Neural progenitor cell (in vitro differentiated cells): ENCODE measurements at regions not wholly inside any gene's neighbourhood (a gene's known extent, or its start where the extent isn't known, plus 50 kb on each side); places are given as distances from the start of the nearest gene placed in this dataset.

Experiments
- DNase-seq: peaks from one replicate; pipeline ENCODE4 v3.0.0-alpha.2; 2016; ENCODE audit warnings: low spot score
- H2AFZ ChIP-seq: fragments of 200-600 bp; sonication (generic); replicated peaks from 2 replicates; pipeline ENCODE4 v1.6.1; 2016; ENCODE audit warnings: antibody characterized with exemption
- H3F3A ChIP-seq: fragments of 200-600 bp; sonication (generic); 2 replicates; pipeline ENCODE4 v1.6.1; 2016; ENCODE audit warnings: antibody characterized with exemption, low read depth
- H3K27ac ChIP-seq: fragments of 200-600 bp; sonication (generic); 2 replicates; pipeline ENCODE4 v1.5.1; 2016; ENCODE audit warnings: mild to moderate bottlenecking
- H3K27me3 ChIP-seq: fragments of 200-600 bp; sonication (generic); 2 replicates; pipeline ENCODE4 v1.6.1; 2016; ENCODE audit warnings: mild to moderate bottlenecking, moderate library complexity
- H3K36me3 ChIP-seq: fragments of 200-600 bp; sonication (generic); 2 replicates; pipeline ENCODE4 v1.5.1; 2016
- H3K4me1 ChIP-seq: fragments of 200-600 bp; sonication (generic); 2 replicates; pipeline ENCODE4 v1.6.1; 2016; ENCODE audit warnings: mixed run types
- H3K4me2 ChIP-seq: fragments of 200-600 bp; sonication (generic); 2 replicates; pipeline ENCODE4 v1.6.1; 2016
- H3K4me3 ChIP-seq: fragments of 200-600 bp; sonication (generic); 2 replicates; pipeline ENCODE4 v1.5.1; 2016
- H3K79me2 ChIP-seq: fragments of 200-600 bp; sonication (generic); 2 replicates; pipeline ENCODE4 v1.6.1; 2016; ENCODE audit warnings: low read depth
- H3K9ac ChIP-seq: fragments of 200-600 bp; sonication (generic); 2 replicates; pipeline ENCODE4 v1.6.1; 2016
- H3K9me3 ChIP-seq: fragments of 200-600 bp; sonication (generic); 2 replicates; pipeline ENCODE4 v1.5.1; 2016; ENCODE audit warnings: low read depth
- H4K20me1 ChIP-seq: fragments of 200-600 bp; sonication (generic); 2 replicates; pipeline ENCODE4 v1.6.1; 2016; ENCODE audit warnings: low read depth
- H3K27ac Mint-ChIP-seq: 3 replicates; pipeline ENCODE4 v1.8.0; 2021; ENCODE audit warnings: mixed read lengths
- H3K27me3 Mint-ChIP-seq: 2 replicates; pipeline ENCODE4 v1.8.0; 2022; ENCODE audit warnings: low read depth, mild to moderate bottlenecking, inconsistent platforms, moderate library complexity, mixed read lengths; ENCODE audit not compliant: insufficient read depth
- H3K36me3 Mint-ChIP-seq: 3 replicates; pipeline ENCODE4 v1.8.0; 2021; ENCODE audit warnings: mixed read lengths
- H3K4me1 Mint-ChIP-seq: 3 replicates; pipeline ENCODE4 v1.8.0; 2021; ENCODE audit warnings: mixed read lengths
- H3K4me3 Mint-ChIP-seq: 3 replicates; pipeline ENCODE4 v1.8.0; 2021; ENCODE audit warnings: mild to moderate bottlenecking, moderate library complexity, mixed read lengths
- H3K9me3 Mint-ChIP-seq: 3 replicates; pipeline ENCODE4 v1.8.0; 2020; ENCODE audit warnings: mixed read lengths
- CTCF ChIP-seq: fragments of 200-600 bp; sonication (generic); IDR thresholded peaks from 2 replicates; pipeline ENCODE4 v1.5.1; 2017; ENCODE audit warnings: antibody characterized with exemption, mild to moderate bottlenecking
- EZH2 ChIP-seq: fragments of 200-600 bp; sonication (generic); IDR thresholded peaks from 2 replicates; pipeline ENCODE4 v1.6.1; 2017; ENCODE audit warnings: antibody characterized with exemption, mild to moderate bottlenecking, moderate library complexity
- EZH2phosphoT487 ChIP-seq: fragments of 200-600 bp; sonication (generic); IDR thresholded peaks from 2 replicates; pipeline ENCODE4 v1.6.1; 2017; ENCODE audit warnings: antibody characterized with exemption

GRCh38 chr11:69995697-69996096 lies 82.4 kb upstream of the ANO1 start:
- peaks cover 4% of the 10 kb centered on the region for H3K27me3 Mint-ChIP-seq

GRCh38 chr11:69996451-69996850 lies 81.7 kb upstream of the ANO1 start:
- no peaks in the 10 kb centered on the region for H4K20me1 ChIP-seq
- no peak overlapping the region for H3K4me3 Mint-ChIP-seq
- H3K27me3 Mint-ChIP-seq: peaks cover 5% of the 10 kb centered on the region

More at GRCh38 chr11:69995697-69996096, 82.4 kb upstream of the ANO1 start:
- H3K36me3 Mint-ChIP-seq: no peaks in the 10 kb centered on the region
- H3K9me3 Mint-ChIP-seq: peaks cover 4% of the 10 kb centered on the region
- no peak overlapping the region for H3K4me3 Mint-ChIP-seq
- DNase-seq: no peak
- Histone ChIP-seq H3K4me2 (no peak overlapping the region), H3K9ac (no peak overlapping the region), H3K4me3 (no peak overlapping the region), H2AFZ (no peak overlapping the region), H3K36me3 (no peaks in the 10 kb centered on the region), H3K27me3 (peaks cover 17% of the 10 kb centered on the region), H3K4me1 (no peaks in the 10 kb centered on the region), H3K9me3 (no peaks in the 10 kb centered on the region), H4K20me1 (no peaks in the 10 kb centered on the region), H3F3A (no peaks in the 10 kb centered on the region), H3K27ac (no peak overlapping the region), H3K79me2 (no peaks in the 10 kb centered on the region)
- TF ChIP-seq CTCF (no peak), EZH2phosphoT487 (no peak), EZH2 (no peak)
- no peak overlapping the region for H3K27ac Mint-ChIP-seq
- no peaks in the 10 kb centered on the region for H3K4me1 Mint-ChIP-seq

GRCh38 chr11:69997352-69997751 lies 80.8 kb upstream of the ANO1 start:
- no peak for TF ChIP-seq EZH2phosphoT487
- Mint-ChIP-seq H3K9me3 (peaks cover 4% of the 10 kb centered on the region), H3K36me3 (no peaks in the 10 kb centered on the region), H3K4me3 (no peak overlapping the region), H3K27me3 (peaks cover 5% of the 10 kb centered on the region), H3K27ac (no peak overlapping the region), H3K4me1 (no peaks in the 10 kb centered on the region)
- no peak for DNase-seq
- peaks cover 9% of the 10 kb centered on the region for H3K27me3 ChIP-seq
- no peak overlapping the region for H3K4me3 ChIP-seq
- H3K36me3 ChIP-seq: no peaks in the 10 kb centered on the region
- no peak overlapping the region for H3K4me2 ChIP-seq
- no peaks in the 10 kb centered on the region for H3F3A ChIP-seq
- H4K20me1 ChIP-seq: no peaks in the 10 kb centered on the region
- H3K9ac ChIP-seq: no peak overlapping the region
- H3K9me3 ChIP-seq: no peaks in the 10 kb centered on the region
- no peak overlapping the region for H2AFZ ChIP-seq
- H3K27ac ChIP-seq: no peak overlapping the region
- H3K4me1 ChIP-seq: no peaks in the 10 kb centered on the region
- no peaks in the 10 kb centered on the region for H3K79me2 ChIP-seq

More at GRCh38 chr11:69996451-69996850, 81.7 kb upstream of the ANO1 start:
- Histone ChIP-seq H3K4me2 (no peak overlapping the region), H3K27ac (no peak overlapping the region), H3K36me3 (no peaks in the 10 kb centered on the region), H3F3A (no peaks in the 10 kb centered on the region), H3K27me3 (peaks cover 10% of the 10 kb centered on the region), H3K79me2 (no peaks in the 10 kb centered on the region), H3K9me3 (no peaks in the 10 kb centered on the region), H3K4me1 (no peaks in the 10 kb centered on the region), H3K9ac (no peak overlapping the region), H3K4me3 (no peak overlapping the region), H2AFZ (no peak overlapping the region)
- Mint-ChIP-seq H3K9me3 (peaks cover 4% of the 10 kb centered on the region), H3K36me3 (no peaks in the 10 kb centered on the region), H3K4me1 (no peaks in the 10 kb centered on the region), H3K27ac (no peak overlapping the region)
- DNase-seq: no peak
- TF ChIP-seq EZH2 (no peak), CTCF (no peak), EZH2phosphoT487 (no peak)

- Histone ChIP-seq H3F3A (no peaks in the 10 kb centered on the region), H3K4me1 (no peaks in the 10 kb centered on the region), H3K4me3 (no peak overlapping the region), H3K9ac (no peak overlapping the region), H3K4me2 (no peak overlapping the region), H3K27me3 (peaks cover 21% of the 10 kb centered on the region), H3K9me3 (no peaks in the 10 kb centered on the region), H3K79me2 (no peaks in the 10 kb centered on the region), H3K36me3 (no peaks in the 10 kb centered on the region), H2AFZ (no peak overlapping the region), H3K27ac (no peak overlapping the region), H4K20me1 (no peaks in the 10 kb centered on the region)
- Mint-ChIP-seq H3K4me3 (no peak overlapping the region), H3K27ac (no peak overlapping the region), H3K27me3 (peaks cover 11% of the 10 kb centered on the region), H3K9me3 (peaks cover 2% of the 10 kb centered on the region), H3K36me3 (no peaks in the 10 kb centered on the region), H3K4me1 (no peaks in the 10 kb centered on the region)
- DNase-seq: no peak
- TF ChIP-seq EZH2phosphoT487: no peak
- TF ChIP-seq EZH2: no peak
- no peak for TF ChIP-seq CTCF
Measured at GRCh38 chr11:69999721-70000120, 78.4 kb upstream of the ANO1 start.
